GM18519 (cell line): ENCODE measurements at regions not wholly inside any gene's neighbourhood (a gene's known extent, or its start where the extent isn't known, plus 50 kb on each side); places are given as distances from the start of the nearest gene placed in this dataset.
A peak's percentile ranks its signal among the peaks of the same experiment; 100 is the strongest.
"Not testable (repeated sequence)": the region's sequence is repeated elsewhere in the genome, so short reads cannot be mapped to it uniquely, and the experiment has no call there.

Experiments
- ATAC-seq: cut with Tn5 transposase; IDR thresholded peaks from one replicate; pipeline ENCODE4 v1.9.1; 2021; ENCODE audit warnings: mild to moderate bottlenecking, moderate library complexity; ENCODE audit not compliant: unreplicated experiment, low FRiP score

- no peak for ATAC-seq
Measured at GRCh38 chr3:159332535-159333099, 530.8 kb downstream of the MFSD1 start.

- ATAC-seq: no peak
Measured at GRCh38 chr3:159339131-159339530, 537.3 kb downstream of the MFSD1 start.

GRCh38 chr3:159340877-159341500, 539.1 kb downstream of the MFSD1 start:
- ATAC-seq: no peak

DNA sequence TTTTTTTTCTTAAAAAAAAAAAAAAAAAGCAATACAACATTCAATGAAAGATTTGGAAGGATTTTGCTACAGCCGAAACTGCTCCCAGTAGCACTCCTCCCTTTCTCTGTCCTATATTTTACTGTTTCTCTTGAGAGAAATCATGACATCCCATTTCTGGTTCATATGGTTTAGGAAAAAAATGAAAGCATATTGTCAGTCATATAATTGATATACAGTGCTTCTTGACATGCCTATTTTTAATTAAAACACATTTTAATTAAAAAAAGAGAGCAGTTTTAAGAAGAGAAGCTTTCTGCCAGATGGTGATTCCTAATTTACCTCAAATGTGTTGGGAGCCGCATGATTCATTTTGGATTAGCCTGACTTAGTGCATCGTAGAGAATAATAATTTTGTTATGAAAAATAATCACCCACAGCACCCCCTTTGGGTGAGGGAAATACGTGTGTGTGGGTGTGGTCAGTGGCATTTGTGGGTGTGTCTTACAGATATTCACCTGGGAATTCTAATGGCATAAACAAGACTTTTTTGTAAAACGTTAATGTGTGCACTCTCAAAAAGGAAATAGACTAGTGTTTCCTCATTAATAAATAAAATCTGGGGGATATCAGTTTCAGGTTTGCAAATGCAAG, 544.5 kb downstream of the MFSD1 start:
- ATAC-seq: no peak

- no peak for ATAC-seq
Measured at GRCh38 chr3:159348431-159348830, 546.6 kb downstream of the MFSD1 start.

GRCh38 chr3:159356606-159357005, 554.8 kb downstream of the MFSD1 start:
- ATAC-seq: peak; percentile 73

- ATAC-seq: no peak
Measured at GRCh38 chr3:159364511-159364910, 562.7 kb downstream of the MFSD1 start.

DNA sequence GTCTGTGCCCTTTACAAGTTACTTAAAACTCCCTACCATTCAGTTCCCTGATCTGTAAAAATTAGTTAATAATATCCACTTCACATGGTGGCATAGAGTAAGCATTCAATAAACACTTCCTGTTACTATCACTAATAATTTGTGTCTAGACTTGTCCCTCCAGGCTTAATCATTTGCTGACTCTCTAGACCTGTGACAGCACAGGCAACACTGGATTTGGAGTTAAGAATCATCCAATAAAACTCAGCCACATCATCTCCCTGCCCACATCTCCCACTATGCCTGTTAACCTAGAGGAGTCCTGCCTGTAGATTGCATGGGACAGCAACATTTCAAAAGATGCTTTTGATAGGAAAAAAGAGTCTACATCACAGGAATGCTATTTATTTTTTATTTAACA, 564.6 kb downstream of the MFSD1 start:
- no peak for ATAC-seq

DNA sequence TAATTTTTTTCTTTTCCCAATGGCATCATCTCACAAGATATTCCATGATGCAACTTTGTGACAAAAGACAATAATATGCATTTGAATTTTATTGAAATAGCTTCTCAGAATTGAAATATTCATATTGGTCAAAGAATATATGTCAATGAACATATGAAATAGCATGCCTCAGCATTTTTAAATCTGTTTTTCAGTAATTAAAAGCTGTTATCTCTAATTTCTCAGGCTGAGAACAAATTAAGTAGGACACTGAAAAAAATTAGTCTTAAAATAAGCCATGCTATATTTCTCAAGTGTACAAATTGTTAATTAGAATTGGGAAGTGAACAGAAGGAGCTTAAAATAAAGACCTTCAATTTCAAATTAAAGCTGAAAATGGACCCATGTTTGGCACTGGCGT, 570.1 kb downstream of the MFSD1 start:
- ATAC-seq: no peak

DNA sequence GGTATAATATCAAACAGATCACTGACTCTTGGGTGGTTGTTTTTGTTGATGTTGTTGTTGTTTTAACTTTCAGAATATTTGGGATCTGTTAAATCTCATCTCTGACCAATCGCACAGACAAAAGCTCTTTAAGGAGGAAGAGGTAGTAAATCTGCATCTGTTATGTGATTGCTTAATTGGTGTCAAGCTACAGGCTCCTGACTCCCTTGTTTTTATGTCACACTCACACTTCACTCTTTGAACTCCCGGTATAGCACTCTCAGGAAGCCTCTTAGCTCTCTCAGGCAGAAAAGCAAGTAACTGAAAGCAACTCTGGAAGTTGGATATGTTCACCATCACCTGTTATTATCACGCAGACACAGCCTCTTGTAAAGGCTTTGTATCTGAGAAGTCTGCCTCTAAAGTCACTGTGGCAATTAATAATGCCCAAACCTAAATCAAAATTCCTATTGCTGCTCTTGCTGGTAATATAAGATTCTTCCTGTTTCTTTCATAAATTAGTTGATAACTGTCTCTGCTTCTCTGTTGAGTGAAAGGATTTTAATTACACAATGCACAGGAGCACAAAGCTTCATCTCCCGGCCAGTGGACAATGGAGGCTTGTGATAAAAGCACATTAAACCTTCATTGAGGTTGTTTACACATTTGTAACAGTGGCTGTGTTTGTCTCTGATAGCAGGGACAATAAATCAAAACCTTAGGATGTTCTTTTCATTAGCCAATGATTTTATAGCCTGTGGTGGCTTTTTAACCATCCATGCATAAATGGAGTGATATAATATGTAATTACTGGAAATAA, 576.7 kb downstream of the MFSD1 start:
- no peak for ATAC-seq

DNA sequence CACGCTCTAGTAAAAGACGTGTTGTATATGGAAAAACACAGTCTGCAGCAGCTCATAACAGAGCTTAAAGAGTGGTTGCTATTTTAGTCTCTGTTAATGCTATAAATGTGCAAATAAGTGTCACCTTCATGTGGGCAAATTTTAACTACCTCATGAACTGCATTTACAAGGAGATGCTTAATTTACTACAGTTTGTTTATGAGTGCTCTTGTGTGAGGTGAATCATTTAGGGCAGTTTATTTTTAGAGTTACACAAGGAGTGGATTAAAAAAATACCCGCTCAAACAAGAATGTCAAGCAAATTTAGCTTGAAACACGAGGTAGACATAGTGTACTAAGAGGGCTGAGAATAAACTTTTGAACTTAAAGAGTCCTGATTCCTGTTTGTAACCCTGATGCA, 579.0 kb downstream of the MFSD1 start:
- no peak for ATAC-seq

GRCh38 chr3:159390656-159391212, 588.9 kb downstream of the MFSD1 start:
- ATAC-seq: no peak

GRCh38 chr3:159397683-159398082, 591.0 kb upstream of the IL12A start:
- not testable (repeated sequence) for ATAC-seq

- ATAC-seq: no peak
Measured at GRCh38 chr3:159401069-159401468, 587.6 kb upstream of the IL12A start.

GRCh38 chr3:159409711-159410110, 578.9 kb upstream of the IL12A start:
- ATAC-seq: not testable (repeated sequence)

- no peak for ATAC-seq
Measured at GRCh38 chr3:159413319-159413718, 575.3 kb upstream of the IL12A start.

- ATAC-seq: no peak
Measured at GRCh38 chr3:159416856-159417255, 571.8 kb upstream of the IL12A start.

- ATAC-seq: no peak
Measured at GRCh38 chr3:159417761-159418160, 570.9 kb upstream of the IL12A start.

- ATAC-seq: no peak
Measured at GRCh38 chr3:159418571-159419526, 569.8 kb upstream of the IL12A start.

GRCh38 chr3:159429702-159430101, 558.9 kb upstream of the IL12A start:
- ATAC-seq: no peak
